ENCODE measurements at regions not wholly inside any gene's neighbourhood (a gene's known extent, or its start where the extent isn't known, plus 50 kb on each side); places are given as distances from the start of the nearest gene placed in this dataset.

DNA sequence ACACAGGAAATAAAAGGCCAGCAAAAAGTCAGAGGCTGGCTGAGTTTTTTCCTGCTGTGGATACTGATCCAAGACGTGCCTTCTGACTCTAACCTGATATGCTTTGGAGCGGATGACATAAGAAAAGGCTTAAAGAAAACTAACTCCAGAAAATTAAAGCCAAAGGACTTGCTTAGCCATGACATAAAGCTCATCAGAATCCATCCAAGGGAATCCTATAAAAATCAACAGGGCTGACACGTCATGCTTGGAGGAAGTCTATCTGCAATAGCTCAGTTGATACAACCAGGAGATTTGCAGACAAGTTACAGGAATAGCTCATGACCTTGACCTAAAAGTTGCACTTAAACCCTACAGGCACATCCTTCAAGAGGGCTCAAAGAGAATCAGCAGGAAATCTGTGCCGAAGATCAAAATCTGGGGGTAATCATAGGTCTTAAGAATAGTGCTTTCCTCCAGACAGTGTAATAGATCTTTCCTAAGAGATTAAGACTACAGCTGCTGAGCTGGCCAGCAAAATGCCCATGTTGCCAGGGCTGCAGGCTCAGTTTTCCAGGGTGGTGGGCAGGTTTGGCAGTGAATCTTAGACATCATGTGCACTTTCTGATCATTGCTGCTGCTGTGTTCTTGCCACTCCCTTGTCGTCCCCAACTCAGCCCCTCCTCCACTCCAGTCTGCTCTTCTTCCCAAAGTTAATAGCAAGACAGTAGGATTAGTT is 111.5 kb upstream of the SVIL start:
- H3K27ac ChIP-seq, result no peak overlapping the region
- no peak overlapping the region for H3K9ac ChIP-seq (ENCODE audit: insufficient read length)
- no peak for DNase-seq (ENCODE audit: low read depth, low spot score)
- no peaks in the 10 kb centered on the region for H3K36me3 ChIP-seq (ENCODE audit: insufficient read depth, low read length)
- H3K4me3 ChIP-seq, result no peak overlapping the region
- TF ChIP-seq FOXP2 (optimal IDR thresholded peaks at IDR 0.05; ENCODE audit: control extremely low read depth, extremely low read length, insufficient read depth), result no peak
- no peak for TF ChIP-seq EZH2 (IDR thresholded peaks at IDR 0.05)
- no peak for TF ChIP-seq POLR2AphosphoS5 (IDR thresholded peaks at IDR 0.05; ENCODE audit: borderline replicate concordance, low read depth, low read length)
- H3K9me3 ChIP-seq (ENCODE audit: low read depth, low read length), result no peaks in the 10 kb centered on the region

- Histone ChIP-seq H3K36me3 (ENCODE audit: insufficient read depth, low read length) (no peaks in the 10 kb centered on the region), H3K9me3 (ENCODE audit: low read depth, low read length) (no peaks in the 10 kb centered on the region), H3K9ac (ENCODE audit: insufficient read length) (no peak overlapping the region), H3K27ac (no peak overlapping the region), H3K4me3 (no peak overlapping the region)
- no peak for DNase-seq (ENCODE audit: low read depth, low spot score)
- TF ChIP-seq EZH2 (IDR thresholded peaks at IDR 0.05) (no peak), FOXP2 (optimal IDR thresholded peaks at IDR 0.05; ENCODE audit: control extremely low read depth, extremely low read length, insufficient read depth) (no peak), POLR2AphosphoS5 (IDR thresholded peaks at IDR 0.05; ENCODE audit: borderline replicate concordance, low read depth, low read length) (no peak)
Measured at GRCh38 chr10:29740981-29741545, 106.3 kb upstream of the SVIL start.

DNA sequence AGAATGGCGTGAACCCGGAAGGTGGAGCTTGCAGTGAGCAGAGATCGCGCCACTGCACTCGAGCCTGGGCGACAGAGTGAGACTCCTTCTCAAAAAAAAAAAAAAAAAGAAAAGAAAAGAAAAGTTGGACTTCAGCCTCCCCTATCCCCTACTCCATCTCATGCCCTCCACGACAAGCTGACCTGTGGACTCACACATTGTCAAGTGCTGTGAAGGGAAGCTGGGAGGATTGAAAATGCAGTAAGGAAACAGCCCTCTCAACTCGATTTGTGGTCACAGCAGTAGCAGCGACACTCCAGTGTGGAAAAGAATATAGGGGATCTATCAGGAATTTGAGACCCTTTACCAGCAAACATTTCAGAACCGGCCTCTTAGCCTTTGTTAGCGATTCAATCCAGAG is 103.6 kb upstream of the SVIL start:
- Histone ChIP-seq H3K4me3 (no peak overlapping the region), H3K9ac (ENCODE audit: insufficient read length) (no peak overlapping the region), H3K27ac (no peak overlapping the region), H3K36me3 (ENCODE audit: insufficient read depth, low read length) (no peaks in the 10 kb centered on the region), H3K9me3 (ENCODE audit: low read depth, low read length) (no peaks in the 10 kb centered on the region)
- no peak for DNase-seq (ENCODE audit: low read depth, low spot score)
- TF ChIP-seq EZH2 (IDR thresholded peaks at IDR 0.05) (no peak), FOXP2 (optimal IDR thresholded peaks at IDR 0.05; ENCODE audit: control extremely low read depth, extremely low read length, insufficient read depth) (no peak)

DNA sequence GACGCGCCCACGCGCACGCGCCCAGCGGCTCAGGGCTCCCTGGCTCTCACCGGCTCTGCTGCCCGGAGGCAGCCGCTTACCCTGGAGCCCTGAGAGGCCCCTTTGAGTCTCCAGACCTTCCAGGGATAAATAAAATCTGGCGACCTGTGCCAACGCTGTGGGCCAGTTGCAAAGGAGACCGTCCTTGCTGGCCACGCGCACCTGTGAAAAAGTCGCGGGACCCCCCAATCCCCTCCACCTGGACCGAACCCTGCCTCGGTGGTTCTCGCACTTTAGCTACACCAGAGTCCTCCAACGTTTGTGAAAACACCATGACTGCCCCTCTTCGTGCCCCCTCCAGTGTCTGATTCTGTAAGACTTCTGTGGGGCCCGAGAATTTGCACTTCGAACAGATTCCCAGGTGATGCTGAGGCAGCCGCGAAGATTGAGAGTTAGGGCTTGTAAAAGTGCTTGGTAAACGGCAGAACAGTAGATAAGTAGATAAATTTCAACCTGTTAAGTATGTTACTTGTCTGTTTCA is 102.4 kb upstream of the SVIL start:
- no peaks in the 10 kb centered on the region for H3K36me3 ChIP-seq (ENCODE audit: insufficient read depth, low read length)
- H3K9ac ChIP-seq (ENCODE audit: insufficient read length), result no peak overlapping the region
- DNase-seq (ENCODE audit: low read depth, low spot score), result no peak
- no peak overlapping the region for H3K4me3 ChIP-seq
- H3K9me3 ChIP-seq (ENCODE audit: low read depth, low read length), result no peaks in the 10 kb centered on the region
- no peak for TF ChIP-seq FOXP2 (optimal IDR thresholded peaks at IDR 0.05; ENCODE audit: control extremely low read depth, extremely low read length, insufficient read depth)
- no peak for TF ChIP-seq EZH2 (IDR thresholded peaks at IDR 0.05)
- TF ChIP-seq POLR2AphosphoS5 (IDR thresholded peaks at IDR 0.05; ENCODE audit: borderline replicate concordance, low read depth, low read length), result no peak
- H3K27ac ChIP-seq, result no peak overlapping the region

- Histone ChIP-seq H3K9me3 (ENCODE audit: low read depth, low read length) (no peaks in the 10 kb centered on the region), H3K9ac (ENCODE audit: insufficient read length) (no peak overlapping the region), H3K4me3 (peak overlapping the region; percentile 80), H3K27ac (no peak overlapping the region), H3K36me3 (ENCODE audit: insufficient read depth, low read length) (no peaks in the 10 kb centered on the region)
- DNase-seq (ENCODE audit: low read depth, low spot score), result no peak
- TF ChIP-seq POLR2AphosphoS5 (IDR thresholded peaks at IDR 0.05; ENCODE audit: borderline replicate concordance, low read depth, low read length) (no peak), EZH2 (IDR thresholded peaks at IDR 0.05) (no peak), FOXP2 (optimal IDR thresholded peaks at IDR 0.05; ENCODE audit: control extremely low read depth, extremely low read length, insufficient read depth) (no peak)
Measured at GRCh38 chr10:29736366-29737073, 101.7 kb upstream of the SVIL start.

DNA sequence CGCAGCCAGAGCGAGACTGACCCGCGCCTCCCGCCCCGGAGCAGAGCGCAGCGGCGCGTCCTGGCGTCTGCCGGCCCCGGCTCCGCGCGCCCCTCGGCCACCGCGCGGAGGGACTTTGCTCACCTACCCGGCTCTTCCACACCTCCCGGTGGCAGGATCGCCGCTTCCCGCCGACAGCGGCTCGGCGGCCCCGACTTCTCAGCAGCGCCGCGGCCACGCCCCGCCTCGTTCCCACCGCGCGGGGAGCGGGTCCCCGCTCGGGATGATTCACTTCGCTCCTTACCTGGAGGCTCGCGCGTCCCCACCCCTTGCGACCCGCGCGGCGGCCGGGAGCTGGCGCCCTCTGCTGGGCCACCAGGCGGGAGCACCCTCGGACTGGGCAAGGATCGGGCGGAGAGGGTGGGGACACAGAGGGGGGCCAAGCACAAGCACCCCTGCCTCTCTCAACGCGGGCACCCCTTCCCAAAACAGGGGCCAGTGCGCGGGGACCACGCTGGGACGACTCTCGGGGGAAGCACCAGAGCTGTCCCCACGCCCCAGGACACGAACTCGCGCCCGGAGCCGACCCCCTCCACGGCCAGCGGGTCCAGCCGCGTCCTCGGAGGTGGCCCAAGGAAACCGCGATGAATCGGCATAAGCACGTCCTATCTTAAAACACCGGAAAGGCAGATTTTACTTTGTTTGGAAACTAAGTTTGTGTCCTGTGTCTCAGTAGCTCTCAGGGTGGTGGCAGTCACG is 101.0 kb upstream of the SVIL start:
- no peaks in the 10 kb centered on the region for H3K9me3 ChIP-seq (ENCODE audit: low read depth, low read length)
- no peak for DNase-seq (ENCODE audit: low read depth, low spot score)
- peak overlapping the region; percentile 80 for H3K4me3 ChIP-seq
- H3K9ac ChIP-seq (ENCODE audit: insufficient read length), result peak overlapping the region; percentile 59
- no peak for TF ChIP-seq FOXP2 (optimal IDR thresholded peaks at IDR 0.05; ENCODE audit: control extremely low read depth, extremely low read length, insufficient read depth)
- no peak for TF ChIP-seq POLR2AphosphoS5 (IDR thresholded peaks at IDR 0.05; ENCODE audit: borderline replicate concordance, low read depth, low read length)
- TF ChIP-seq EZH2 (IDR thresholded peaks at IDR 0.05), result no peak
- H3K27ac ChIP-seq, result no peak overlapping the region
- no peaks in the 10 kb centered on the region for H3K36me3 ChIP-seq (ENCODE audit: insufficient read depth, low read length)

GRCh38 chr10:29734962-29735627 is 100.3 kb upstream of the SVIL start:
- no peaks in the 10 kb centered on the region for H3K9me3 ChIP-seq (ENCODE audit: low read depth, low read length)
- H3K9ac ChIP-seq (ENCODE audit: insufficient read length), result peak overlapping the region; percentile 59
- TF ChIP-seq POLR2AphosphoS5 (IDR thresholded peaks at IDR 0.05; ENCODE audit: borderline replicate concordance, low read depth, low read length) (no peak), EZH2 (IDR thresholded peaks at IDR 0.05) (no peak), FOXP2 (optimal IDR thresholded peaks at IDR 0.05; ENCODE audit: control extremely low read depth, extremely low read length, insufficient read depth) (no peak)
- H3K36me3 ChIP-seq (ENCODE audit: insufficient read depth, low read length), result no peaks in the 10 kb centered on the region
- no peak for DNase-seq (ENCODE audit: low read depth, low spot score)
- no peak overlapping the region for H3K27ac ChIP-seq
- H3K4me3 ChIP-seq, result peak overlapping the region; percentile 80

Data from SK-N-MC (cell line).